ENCODE measurements at regions not wholly inside any gene's neighbourhood (a gene's known extent, or its start where the extent isn't known, plus 50 kb on each side); places are given as distances from the start of the nearest gene placed in this dataset.

DNA sequence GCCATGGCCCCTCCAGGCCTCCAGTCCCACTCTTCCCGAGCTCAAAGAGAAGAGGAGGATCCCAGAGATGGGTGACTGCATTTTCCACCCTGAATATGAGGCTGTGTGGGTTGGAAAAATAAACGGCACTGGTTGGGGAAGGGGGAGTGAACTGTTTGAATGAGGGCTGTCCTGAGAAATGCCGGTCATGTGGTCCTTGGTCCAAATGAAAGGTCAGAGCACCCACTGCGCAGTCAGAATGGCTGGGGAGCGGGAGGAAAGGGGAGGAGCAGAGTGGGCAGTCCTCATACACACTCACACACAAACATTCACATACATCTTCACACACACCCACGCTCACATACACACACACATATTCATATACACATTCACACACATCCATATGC, 83.1 kb downstream of the MRPL14 start:
- TF ChIP-seq, protein P1, sequence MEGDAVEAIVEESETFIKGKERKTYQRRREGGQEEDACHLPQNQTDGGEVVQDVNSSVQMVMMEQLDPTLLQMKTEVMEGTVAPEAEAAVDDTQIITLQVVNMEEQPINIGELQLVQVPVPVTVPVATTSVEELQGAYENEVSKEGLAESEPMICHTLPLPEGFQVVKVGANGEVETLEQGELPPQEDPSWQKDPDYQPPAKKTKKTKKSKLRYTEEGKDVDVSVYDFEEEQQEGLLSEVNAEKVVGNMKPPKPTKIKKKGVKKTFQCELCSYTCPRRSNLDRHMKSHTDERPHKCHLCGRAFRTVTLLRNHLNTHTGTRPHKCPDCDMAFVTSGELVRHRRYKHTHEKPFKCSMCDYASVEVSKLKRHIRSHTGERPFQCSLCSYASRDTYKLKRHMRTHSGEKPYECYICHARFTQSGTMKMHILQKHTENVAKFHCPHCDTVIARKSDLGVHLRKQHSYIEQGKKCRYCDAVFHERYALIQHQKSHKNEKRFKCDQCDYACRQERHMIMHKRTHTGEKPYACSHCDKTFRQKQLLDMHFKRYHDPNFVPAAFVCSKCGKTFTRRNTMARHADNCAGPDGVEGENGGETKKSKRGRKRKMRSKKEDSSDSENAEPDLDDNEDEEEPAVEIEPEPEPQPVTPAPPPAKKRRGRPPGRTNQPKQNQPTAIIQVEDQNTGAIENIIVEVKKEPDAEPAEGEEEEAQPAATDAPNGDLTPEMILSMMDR (IDR thresholded peaks at IDR 0.05; ENCODE audit: extremely low read depth in 1 of 2, insufficient read depth in 1 of 2, low read depth in 1 of 2, low read length in 2 of 2) = no peak
- TF ChIP-seq POLR2A (IDR thresholded peaks at IDR 0.05; ENCODE audit: low read depth, low read length) (no peak), FOS (IDR thresholded peaks at IDR 0.05; ENCODE audit: borderline replicate concordance, insufficient read depth, low read length) (no peak), EZH2 (IDR thresholded peaks at IDR 0.05; ENCODE audit: borderline replicate concordance, low read depth, low read length, severe bottlenecking) (no peak)

Data from endothelial cell of umbilical vein (primary cell).